NT2/D1 (cell line): ENCODE measurements at regions not wholly inside any gene's neighbourhood (a gene's known extent, or its start where the extent isn't known, plus 50 kb on each side); places are given as distances from the start of the nearest gene placed in this dataset.
"Not testable (repeated sequence)": the region's sequence is repeated elsewhere in the genome, so short reads cannot be mapped to it uniquely, and the experiment has no call there.

ENCODE experiments used
- SUZ12 ChIP-seq: IDR thresholded peaks from 2 replicates; pipeline ENCODE4 v1.6.1; 2011; ENCODE audit not compliant: insufficient read length, insufficient read depth; ENCODE audit errors: extremely low read depth
- YY1 ChIP-seq: IDR thresholded peaks from 2 replicates; pipeline ENCODE4 v1.6.1; 2011; ENCODE audit not compliant: insufficient read length, insufficient read depth

- TF ChIP-seq YY1, SUZ12: not testable (repeated sequence)
Observed at GRCh38 chr4:134621715-134622114, 420.1 kb upstream of the PABPC4L start.
